HL-60 (cell line): ENCODE measurements at regions not wholly inside any gene's neighbourhood (a gene's known extent, or its start where the extent isn't known, plus 50 kb on each side); places are given as distances from the start of the nearest gene placed in this dataset.
"Not testable (repeated sequence)": the region's sequence is repeated elsewhere in the genome, so short reads cannot be mapped to it uniquely, and the experiment has no call there.

Experiments used
- CTCF ChIP-seq: IDR thresholded peaks from one replicate; pipeline ENCODE4 v1.5.1; 2011; ENCODE audit warnings: low read length, control low read depth, inconsistent platforms; ENCODE audit not compliant: insufficient read depth
- POLR2AphosphoS5 ChIP-seq: IDR thresholded peaks from 2 replicates; pipeline ENCODE4 v1.6.1; 2012; ENCODE audit warnings: low read depth
- REST ChIP-seq: IDR thresholded peaks from 2 replicates; pipeline ENCODE4 v1.6.1; 2012; ENCODE audit warnings: low read depth; ENCODE audit not compliant: insufficient replicate concordance

- not testable (repeated sequence) for TF ChIP-seq CTCF, POLR2AphosphoS5, REST
Measured at GRCh38 chr12:17007442-17008040, 401.6 kb upstream of the LMO3 start.
